ENCODE measurements at regions not wholly inside any gene's neighbourhood (a gene's known extent, or its start where the extent isn't known, plus 50 kb on each side); places are given as distances from the start of the nearest gene placed in this dataset.

DNA sequence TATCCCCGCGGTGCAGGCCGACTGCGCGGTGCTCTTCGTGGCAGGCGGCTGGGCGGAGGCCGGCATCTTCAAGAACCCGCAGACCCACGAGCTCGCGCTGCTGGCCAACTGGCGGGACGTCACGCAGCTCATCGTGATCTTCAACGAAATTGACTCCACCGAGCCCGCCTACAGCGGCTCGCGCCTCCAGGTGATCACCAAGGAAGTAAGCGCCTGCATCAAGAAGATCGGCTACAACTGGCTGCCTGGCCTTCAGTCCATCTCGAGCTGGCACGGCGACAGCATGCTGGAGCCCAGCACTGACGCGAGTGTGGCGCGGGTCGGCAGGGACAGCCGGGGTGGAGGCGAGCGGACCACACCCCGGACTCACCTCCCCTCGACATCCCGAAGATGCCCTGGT lies 53.9 kb upstream of the MTNR1B start:
- Histone ChIP-seq H3K36me3 (ENCODE audit: control insufficient read depth, insufficient read depth, low read length) (no peaks in the 10 kb centered on the region), H3K27me3 (ENCODE audit: control insufficient read depth, insufficient read depth, low read length) (no peaks in the 10 kb centered on the region), H3K9me3 (ENCODE audit: control insufficient read depth, low read depth, low read length) (peaks cover 7% of the 10 kb centered on the region), H3K4me3 (ENCODE audit: low read length) (no peak overlapping the region), H3K4me1 (ENCODE audit: control insufficient read depth, insufficient read depth, low read length) (no peaks in the 10 kb centered on the region), H3K27ac (ENCODE audit: low read length) (no peak overlapping the region)
- WGBS (ENCODE audit: insufficient coverage, low lambda C conversion rate) = no CpG with 5 or more reads among the region's 39 CpGs
- no peak for DNase-seq

GRCh38 chr11:92916299-92916698 lies 53.2 kb upstream of the MTNR1B start:
- DNase-seq = no peak
- no peaks in the 10 kb centered on the region for H3K36me3 ChIP-seq (ENCODE audit: control insufficient read depth, insufficient read depth, low read length)
- H3K4me1 ChIP-seq (ENCODE audit: control insufficient read depth, insufficient read depth, low read length) = no peaks in the 10 kb centered on the region
- no peaks in the 10 kb centered on the region for H3K27me3 ChIP-seq (ENCODE audit: control insufficient read depth, insufficient read depth, low read length)
- H3K9me3 ChIP-seq (ENCODE audit: control insufficient read depth, low read depth, low read length) = peaks cover 7% of the 10 kb centered on the region
- H3K4me3 ChIP-seq (ENCODE audit: low read length) = no peak overlapping the region
- WGBS (ENCODE audit: insufficient coverage, low lambda C conversion rate) = no CpG with 5 or more reads among the region's 4 CpGs
- H3K27ac ChIP-seq (ENCODE audit: low read length) = no peak overlapping the region

GRCh38 chr11:92917927-92918326 lies 51.5 kb upstream of the MTNR1B start:
- Histone ChIP-seq H3K36me3 (ENCODE audit: control insufficient read depth, insufficient read depth, low read length) (no peaks in the 10 kb centered on the region), H3K4me1 (ENCODE audit: control insufficient read depth, insufficient read depth, low read length) (no peaks in the 10 kb centered on the region), H3K9me3 (ENCODE audit: control insufficient read depth, low read depth, low read length) (peaks cover 7% of the 10 kb centered on the region), H3K4me3 (ENCODE audit: low read length) (no peak overlapping the region), H3K27me3 (ENCODE audit: control insufficient read depth, insufficient read depth, low read length) (no peaks in the 10 kb centered on the region), H3K27ac (ENCODE audit: low read length) (no peak overlapping the region)
- no CpG with 5 or more reads among the region's 1 CpG for WGBS (ENCODE audit: insufficient coverage, low lambda C conversion rate)
- no peak for DNase-seq

DNA sequence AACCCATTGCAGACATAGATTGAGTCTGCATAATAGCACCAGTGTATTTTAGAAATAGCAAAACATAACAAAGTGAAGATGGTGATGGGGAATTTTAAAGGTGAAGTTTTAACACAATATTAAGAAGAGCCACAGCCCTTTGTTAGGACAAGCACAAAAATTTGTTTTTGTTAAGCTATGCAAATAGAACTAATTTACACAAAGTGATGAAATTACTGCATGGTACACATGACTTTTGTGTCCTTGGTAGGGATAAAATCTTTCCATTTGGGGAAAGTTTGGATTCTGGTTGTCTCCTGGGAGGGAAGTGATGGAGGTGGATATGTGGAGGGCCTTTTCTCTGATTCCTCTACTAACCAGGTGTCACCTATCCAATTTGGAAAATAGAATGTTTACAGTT lies 50.4 kb upstream of the MTNR1B start:
- no peak for DNase-seq
- Histone ChIP-seq H3K9me3 (ENCODE audit: control insufficient read depth, low read depth, low read length) (peaks cover 7% of the 10 kb centered on the region), H3K36me3 (ENCODE audit: control insufficient read depth, insufficient read depth, low read length) (no peaks in the 10 kb centered on the region), H3K27ac (ENCODE audit: low read length) (no peak overlapping the region), H3K27me3 (ENCODE audit: control insufficient read depth, insufficient read depth, low read length) (no peaks in the 10 kb centered on the region), H3K4me3 (ENCODE audit: low read length) (no peak overlapping the region), H3K4me1 (ENCODE audit: control insufficient read depth, insufficient read depth, low read length) (no peaks in the 10 kb centered on the region)

All from large intestine (tissue), 3 donors.